BLaER1 treated with 17β-estradiol and CSF1 and Interleukin-3, amounts not matched to agents 10 nM and 100 nM (cell line): ENCODE measurements at regions not wholly inside any gene's neighbourhood (a gene's known extent, or its start where the extent isn't known, plus 50 kb on each side); places are given as distances from the start of the nearest gene placed in this dataset.
"Not testable (repeated sequence)": the region's sequence is repeated elsewhere in the genome, so short reads cannot be mapped to it uniquely, and the experiment has no call there.

ENCODE experiments used
- H3K27ac ChIP-seq, 11 experiments: shearing (Covaris generic); formaldehyde crosslinking; 2 replicates each; pipeline ENCODE4 v1.8.1; 2022
- H3K27me3 ChIP-seq, 11 experiments: shearing (Covaris generic); formaldehyde crosslinking; 2 replicates each; pipeline ENCODE4 v1.8.1; 2022
- H3K36me3 ChIP-seq, 11 experiments: shearing (Covaris generic); formaldehyde crosslinking; 2 replicates each; pipeline ENCODE4 v1.8.1; 2022
- H3K4me1 ChIP-seq, 10 experiments: shearing (Covaris generic); formaldehyde crosslinking; 2 replicates each; pipeline ENCODE4 v1.8.1; 2022
- H3K4me2 ChIP-seq, 11 experiments: shearing (Covaris generic); formaldehyde crosslinking; 2 replicates each; pipeline ENCODE4 v1.8.1; 2022
- H3K4me3 ChIP-seq, 10 experiments: shearing (Covaris generic); formaldehyde crosslinking; 2 replicates each; pipeline ENCODE4 v1.8.1; 2022
- H3K9ac ChIP-seq, 11 experiments: shearing (Covaris generic); formaldehyde crosslinking; 2 replicates each; pipeline ENCODE4 v1.8.1; 2022
- H3K9me3 ChIP-seq, 11 experiments: shearing (Covaris generic); formaldehyde crosslinking; replicated peaks in 1 of 11; 2 replicates each; pipeline ENCODE4 v1.8.1; 2022
- H4K20me1 ChIP-seq, 11 experiments: shearing (Covaris generic); formaldehyde crosslinking; 2 replicates each; pipeline ENCODE4 v1.8.1; 2022
- Cebpa-rat ChIP-seq, 11 experiments: shearing (Covaris generic); IDR thresholded peaks; 2 replicates each; pipeline ENCODE4 v1.8.1; 2022

DNA sequence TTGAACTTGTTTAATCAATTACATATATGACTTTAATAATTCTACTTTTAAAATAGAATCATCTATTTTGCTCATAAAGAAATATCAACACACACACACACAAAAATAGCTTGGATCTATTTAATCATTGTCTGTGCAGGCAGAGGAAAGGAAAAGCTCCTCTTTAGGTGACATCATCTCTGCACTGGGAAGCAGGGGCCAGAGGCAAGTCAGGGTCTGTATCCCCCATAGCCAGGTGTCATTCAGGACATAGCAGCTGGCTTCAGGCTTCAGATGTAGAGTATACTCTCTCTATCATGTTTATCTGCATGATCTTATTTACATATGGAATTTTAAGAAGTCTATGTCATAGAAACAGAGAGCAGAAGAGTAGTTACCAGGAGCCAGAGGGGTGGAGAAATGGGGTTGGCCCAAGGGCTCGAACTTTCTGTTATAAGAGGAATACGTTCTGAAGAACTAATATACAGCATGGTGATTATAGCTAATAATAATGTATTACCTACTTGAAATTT lies 110.4 kb upstream of the LDB2 start:
- H3K36me3 ChIP-seq, result no peaks in the 10 kb centered on the region
- no peaks in the 10 kb centered on the region for H3K4me1 ChIP-seq
- no peaks in the 10 kb centered on the region for H3K9me3 ChIP-seq
- no peak overlapping the region for H3K9ac ChIP-seq
- H3K27ac ChIP-seq, result no peak overlapping the region
- no peaks in the 10 kb centered on the region for H3K27me3 ChIP-seq
- no peaks in the 10 kb centered on the region; a peak in 1 of 22 replicates for H4K20me1 ChIP-seq
- no peak overlapping the region for H3K4me3 ChIP-seq
- H3K4me2 ChIP-seq, result no peak overlapping the region
- no peak for TF ChIP-seq Cebpa-rat (IDR thresholded peaks at IDR 0.05)

DNA sequence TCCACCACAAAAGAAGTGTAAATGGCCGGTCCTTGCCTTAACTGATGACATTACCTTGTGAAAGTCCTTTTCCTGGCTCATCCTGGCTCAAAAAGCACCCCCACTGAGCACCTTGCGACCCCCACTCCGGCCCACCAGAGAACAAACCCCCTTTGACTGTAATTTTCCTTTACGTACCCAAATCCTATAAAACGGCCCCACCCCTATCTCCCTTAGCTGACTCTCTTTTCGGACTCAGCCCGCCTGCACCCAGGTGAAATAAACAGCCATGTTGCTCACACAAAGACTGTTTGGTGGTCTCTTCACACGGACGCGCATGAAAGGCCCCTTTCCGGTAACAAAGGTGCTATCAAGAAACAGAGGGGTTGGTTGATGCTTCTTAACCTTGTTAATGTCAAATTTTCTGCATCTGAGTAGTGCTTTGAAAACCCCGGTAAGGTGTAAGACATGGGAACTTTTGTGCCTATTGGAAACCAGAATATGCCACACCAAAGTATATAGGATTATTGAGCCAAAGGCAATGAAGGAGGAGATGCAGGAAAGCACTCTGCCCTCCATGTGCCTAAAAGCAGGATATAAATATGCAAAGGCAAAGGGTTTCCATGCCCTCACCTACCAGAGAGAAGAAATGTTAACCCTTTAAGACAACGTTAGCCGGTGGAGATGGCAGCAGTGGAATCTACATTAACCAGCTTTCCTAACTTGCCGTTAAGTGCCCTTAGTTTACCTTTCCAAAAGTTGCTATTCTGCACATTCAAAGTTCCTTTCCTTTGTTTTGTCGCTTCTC lies 105.4 kb upstream of the LDB2 start:
- H3K36me3 ChIP-seq, H4K20me1 ChIP-seq, H3K27ac ChIP-seq, H3K9me3 ChIP-seq, H3K4me1 ChIP-seq, H3K4me2 ChIP-seq, H3K9ac ChIP-seq, H3K27me3 ChIP-seq, H3K4me3 ChIP-seq: not testable (repeated sequence)

GRCh38 chr4:16995451-16995850 lies 97.0 kb upstream of the LDB2 start:
- Histone ChIP-seq H4K20me1 (no peaks in the 10 kb centered on the region), H3K9me3 (no peaks in the 10 kb centered on the region), H3K36me3 (no peaks in the 10 kb centered on the region), H3K4me1 (no peaks in the 10 kb centered on the region), H3K4me3 (no peak overlapping the region), H3K9ac (no peak overlapping the region), H3K4me2 (no peak overlapping the region), H3K27me3 (no peaks in the 10 kb centered on the region), H3K27ac (no peak overlapping the region)
- no peak for TF ChIP-seq Cebpa-rat (IDR thresholded peaks at IDR 0.05)

GRCh38 chr4:16993956-16994840 lies 95.8 kb upstream of the LDB2 start:
- H4K20me1 ChIP-seq, result no peaks in the 10 kb centered on the region
- H3K27me3 ChIP-seq, result no peaks in the 10 kb centered on the region
- no peak overlapping the region for H3K27ac ChIP-seq
- H3K4me3 ChIP-seq, result no peak overlapping the region
- H3K4me2 ChIP-seq, result no peak overlapping the region
- H3K4me1 ChIP-seq, result no peaks in the 10 kb centered on the region
- H3K9ac ChIP-seq, result no peak overlapping the region
- no peaks in the 10 kb centered on the region for H3K9me3 ChIP-seq
- no peak for TF ChIP-seq Cebpa-rat (IDR thresholded peaks at IDR 0.05)
- H3K36me3 ChIP-seq, result no peaks in the 10 kb centered on the region

GRCh38 chr4:16992566-16993225 lies 94.3 kb upstream of the LDB2 start:
- H3K4me3 ChIP-seq, result no peak overlapping the region
- H3K36me3 ChIP-seq, result no peaks in the 10 kb centered on the region
- no peaks in the 10 kb centered on the region for H3K9me3 ChIP-seq
- no peak overlapping the region for H3K27ac ChIP-seq
- no peaks in the 10 kb centered on the region for H3K4me1 ChIP-seq
- no peaks in the 10 kb centered on the region for H4K20me1 ChIP-seq
- no peak for TF ChIP-seq Cebpa-rat (IDR thresholded peaks at IDR 0.05)
- H3K27me3 ChIP-seq, result no peaks in the 10 kb centered on the region
- H3K4me2 ChIP-seq, result no peak overlapping the region
- H3K9ac ChIP-seq, result no peak overlapping the region

- Histone ChIP-seq H3K4me1 (no peaks in the 10 kb centered on the region), H3K27me3 (no peaks in the 10 kb centered on the region), H3K36me3 (no peaks in the 10 kb centered on the region), H3K4me3 (no peak overlapping the region), H4K20me1 (no peaks in the 10 kb centered on the region), H3K27ac (no peak overlapping the region), H3K4me2 (no peak overlapping the region), H3K9me3 (no peaks in the 10 kb centered on the region), H3K9ac (no peak overlapping the region)
- no peak for TF ChIP-seq Cebpa-rat (IDR thresholded peaks at IDR 0.05)
These were observed 93.0 kb upstream of the LDB2 start for GRCh38 chr4:16991450-16991849.

- Histone ChIP-seq H3K27me3 (no peaks in the 10 kb centered on the region), H3K36me3 (no peaks in the 10 kb centered on the region), H4K20me1 (no peaks in the 10 kb centered on the region), H3K9me3 (no peaks in the 10 kb centered on the region), H3K4me1 (no peaks in the 10 kb centered on the region), H3K4me2 (no peak overlapping the region), H3K9ac (no peak overlapping the region), H3K4me3 (no peak overlapping the region), H3K27ac (no peak overlapping the region)
- TF ChIP-seq Cebpa-rat (IDR thresholded peaks at IDR 0.05), result no peak
These were observed 90.9 kb upstream of the LDB2 start for GRCh38 chr4:16989371-16989770.

DNA sequence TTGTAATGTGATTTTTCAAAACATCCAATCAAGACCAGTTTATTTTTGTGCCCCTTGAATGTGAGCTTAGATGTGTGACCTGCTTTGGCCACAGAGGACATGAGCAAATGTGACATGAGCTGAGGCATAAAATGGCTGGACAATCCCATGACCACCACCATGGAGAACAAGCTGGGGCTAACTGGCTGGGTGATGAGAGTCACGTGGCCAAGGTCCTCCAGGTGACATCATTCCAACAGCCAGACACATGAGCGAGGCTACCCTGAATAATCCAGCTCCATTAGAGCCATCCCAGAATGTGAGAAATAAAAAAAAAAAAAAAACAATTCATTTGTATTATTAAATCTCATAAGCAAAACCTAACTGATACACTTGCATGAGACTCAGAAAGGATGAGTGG lies 90.4 kb upstream of the LDB2 start:
- Histone ChIP-seq H4K20me1 (no peaks in the 10 kb centered on the region), H3K27me3 (no peaks in the 10 kb centered on the region), H3K36me3 (no peaks in the 10 kb centered on the region), H3K4me3 (no peak overlapping the region), H3K4me2 (no peak overlapping the region), H3K9ac (no peak overlapping the region), H3K9me3 (no peaks in the 10 kb centered on the region), H3K27ac (no peak overlapping the region), H3K4me1 (no peaks in the 10 kb centered on the region)
- no peak for TF ChIP-seq Cebpa-rat (IDR thresholded peaks at IDR 0.05)

DNA sequence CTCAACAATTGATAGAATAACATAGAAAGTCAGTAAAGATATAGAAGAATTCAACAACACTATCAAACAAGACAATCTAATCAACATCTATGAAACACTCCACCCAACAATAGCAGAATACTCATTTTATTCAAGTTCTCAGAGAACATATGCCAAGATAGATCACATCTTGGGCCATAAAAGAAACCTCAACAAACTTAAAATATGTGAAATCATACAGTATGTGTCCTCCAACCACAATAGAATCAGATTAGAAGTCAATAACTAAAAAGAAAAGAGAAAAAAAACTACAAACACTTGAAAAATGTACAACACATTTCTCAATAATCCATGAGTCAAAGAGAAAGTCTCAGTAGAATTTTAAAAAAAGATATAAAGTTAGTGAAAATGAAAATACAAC lies 78.6 kb upstream of the LDB2 start:
- Histone ChIP-seq H3K9ac (no peak overlapping the region), H3K27me3 (no peaks in the 10 kb centered on the region), H3K9me3 (no peaks in the 10 kb centered on the region), H3K27ac (no peak overlapping the region), H3K4me2 (no peak overlapping the region), H3K4me1 (no peaks in the 10 kb centered on the region), H4K20me1 (no peaks in the 10 kb centered on the region), H3K36me3 (no peaks in the 10 kb centered on the region), H3K4me3 (no peak overlapping the region)
- TF ChIP-seq Cebpa-rat (IDR thresholded peaks at IDR 0.05), result no peak
